NCI-H2196 (cell line): ENCODE measurements at regions not wholly inside any gene's neighbourhood (a gene's known extent, or its start where the extent isn't known, plus 50 kb on each side); places are given as distances from the start of the nearest gene placed in this dataset.

Source experiments
- DNase-seq: peaks from one replicate; lab custom pipeline; 2025; ENCODE audit not compliant: unreplicated experiment; lab: John Stamatoyannopoulos, UW

GRCh38 chr6:90435207-90435899 is 138.7 kb upstream of the BACH2 start:
- no peak for DNase-seq

- DNase-seq = no peak
These were observed 137.5 kb upstream of the BACH2 start for GRCh38 chr6:90434094-90434493.

- DNase-seq = no peak
These were observed 136.3 kb upstream of the BACH2 start for GRCh38 chr6:90432937-90433336.

- DNase-seq = no peak
These were observed 135.6 kb upstream of the BACH2 start for GRCh38 chr6:90432041-90432775.

GRCh38 chr6:90431576-90431975 is 134.9 kb upstream of the BACH2 start:
- DNase-seq = no peak

GRCh38 chr6:90429713-90430112 is 133.1 kb upstream of the BACH2 start:
- no peak for DNase-seq

GRCh38 chr6:90428514-90428913 is 131.9 kb upstream of the BACH2 start:
- DNase-seq = no peak

GRCh38 chr6:90425161-90425641 is 128.6 kb upstream of the BACH2 start:
- no peak for DNase-seq

- DNase-seq = no peak
These were observed 127.9 kb upstream of the BACH2 start for GRCh38 chr6:90424580-90424979.

- no peak for DNase-seq
These were observed 125.0 kb upstream of the BACH2 start for GRCh38 chr6:90421666-90422065.

- DNase-seq = no peak
These were observed 123.9 kb upstream of the BACH2 start for GRCh38 chr6:90420500-90420899.

GRCh38 chr6:90417385-90417784 is 120.7 kb upstream of the BACH2 start:
- DNase-seq = no peak

- no peak for DNase-seq
These were observed 119.7 kb upstream of the BACH2 start for GRCh38 chr6:90416322-90416721.

GRCh38 chr6:90415178-90415577 is 118.5 kb upstream of the BACH2 start:
- DNase-seq = no peak

- DNase-seq = no peak
These were observed 117.7 kb upstream of the BACH2 start for GRCh38 chr6:90414352-90414751.

GRCh38 chr6:90413867-90414266 is 117.2 kb upstream of the BACH2 start:
- DNase-seq = no peak

GRCh38 chr6:90413396-90413795 is 116.8 kb upstream of the BACH2 start:
- DNase-seq = no peak

- no peak for DNase-seq
These were observed 116.1 kb upstream of the BACH2 start for GRCh38 chr6:90412538-90413369.

GRCh38 chr6:90411292-90411781 is 114.7 kb upstream of the BACH2 start:
- DNase-seq = no peak

- DNase-seq = no peak
These were observed 113.1 kb upstream of the BACH2 start for GRCh38 chr6:90409700-90410099.

GRCh38 chr6:90406957-90407356 is 110.3 kb upstream of the BACH2 start:
- no peak for DNase-seq
